ENCODE measurements at regions not wholly inside any gene's neighbourhood (a gene's known extent, or its start where the extent isn't known, plus 50 kb on each side); places are given as distances from the start of the nearest gene placed in this dataset.

DNA sequence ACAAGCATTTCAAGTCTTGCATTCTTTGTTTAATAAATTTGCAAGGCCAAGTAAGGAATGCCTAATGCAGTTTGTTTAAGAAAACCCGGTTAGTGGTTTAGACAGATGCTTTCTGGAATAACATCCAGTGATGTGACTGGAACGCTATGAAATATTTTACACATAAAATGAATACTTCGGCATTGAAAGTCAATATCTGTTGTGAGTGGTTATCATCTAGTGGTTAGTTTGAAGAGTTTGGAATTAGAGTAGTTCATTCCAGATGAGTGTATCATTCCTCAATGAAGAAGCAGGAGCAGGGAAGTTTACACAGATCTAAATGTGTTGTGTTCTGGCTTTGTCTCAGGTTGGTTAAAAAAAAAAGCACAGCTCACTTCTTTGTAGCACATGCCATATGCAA lies 608.0 kb upstream of the PIK3C3 start:
- TF ChIP-seq, protein P1, sequence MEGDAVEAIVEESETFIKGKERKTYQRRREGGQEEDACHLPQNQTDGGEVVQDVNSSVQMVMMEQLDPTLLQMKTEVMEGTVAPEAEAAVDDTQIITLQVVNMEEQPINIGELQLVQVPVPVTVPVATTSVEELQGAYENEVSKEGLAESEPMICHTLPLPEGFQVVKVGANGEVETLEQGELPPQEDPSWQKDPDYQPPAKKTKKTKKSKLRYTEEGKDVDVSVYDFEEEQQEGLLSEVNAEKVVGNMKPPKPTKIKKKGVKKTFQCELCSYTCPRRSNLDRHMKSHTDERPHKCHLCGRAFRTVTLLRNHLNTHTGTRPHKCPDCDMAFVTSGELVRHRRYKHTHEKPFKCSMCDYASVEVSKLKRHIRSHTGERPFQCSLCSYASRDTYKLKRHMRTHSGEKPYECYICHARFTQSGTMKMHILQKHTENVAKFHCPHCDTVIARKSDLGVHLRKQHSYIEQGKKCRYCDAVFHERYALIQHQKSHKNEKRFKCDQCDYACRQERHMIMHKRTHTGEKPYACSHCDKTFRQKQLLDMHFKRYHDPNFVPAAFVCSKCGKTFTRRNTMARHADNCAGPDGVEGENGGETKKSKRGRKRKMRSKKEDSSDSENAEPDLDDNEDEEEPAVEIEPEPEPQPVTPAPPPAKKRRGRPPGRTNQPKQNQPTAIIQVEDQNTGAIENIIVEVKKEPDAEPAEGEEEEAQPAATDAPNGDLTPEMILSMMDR (IDR thresholded peaks at IDR 0.05; ENCODE audit: insufficient read depth, low read length, poor library complexity, severe bottlenecking): no peak
- Histone ChIP-seq H3K27me3 (replicated peaks; ENCODE audit: control insufficient read depth, insufficient read depth, low read length) (no peaks in the 10 kb centered on the region), H3K4me3 (replicated peaks; ENCODE audit: low read depth, low read length) (no peak overlapping the region), H3K36me3 (ENCODE audit: control insufficient read depth, insufficient read depth, low read length) (no peaks in the 10 kb centered on the region)
- DNase-seq (ENCODE audit: extremely low read depth, insufficient read length): no peak

DNA sequence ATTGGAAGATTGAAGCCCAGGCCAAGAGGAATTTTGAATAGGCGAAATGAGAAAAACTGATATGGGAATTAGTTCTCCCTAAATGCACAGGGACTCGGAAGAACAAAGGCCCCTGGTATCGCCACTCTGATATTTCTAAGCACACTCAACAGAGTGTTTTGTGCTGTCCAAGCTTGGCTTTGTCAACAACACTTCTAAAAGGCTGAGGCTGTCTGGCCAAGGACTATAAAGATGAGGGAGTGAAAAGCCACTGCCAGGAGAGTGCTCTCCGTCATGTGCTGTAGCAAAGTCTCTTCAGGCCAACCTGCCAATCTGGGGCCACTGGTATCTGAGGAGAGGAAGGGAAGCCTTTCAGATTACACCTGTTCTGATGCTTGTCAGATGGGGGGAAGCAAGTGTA lies 611.2 kb upstream of the PIK3C3 start:
- DNase-seq (ENCODE audit: extremely low read depth, insufficient read length): no peak
- Histone ChIP-seq H3K36me3 (ENCODE audit: control insufficient read depth, insufficient read depth, low read length) (no peaks in the 10 kb centered on the region), H3K27me3 (replicated peaks; ENCODE audit: control insufficient read depth, insufficient read depth, low read length) (no peaks in the 10 kb centered on the region), H3K4me3 (replicated peaks; ENCODE audit: low read depth, low read length) (no peak overlapping the region)
- TF ChIP-seq, protein P1 (IDR thresholded peaks at IDR 0.05; ENCODE audit: insufficient read depth, low read length, poor library complexity, severe bottlenecking): no peak

DNA sequence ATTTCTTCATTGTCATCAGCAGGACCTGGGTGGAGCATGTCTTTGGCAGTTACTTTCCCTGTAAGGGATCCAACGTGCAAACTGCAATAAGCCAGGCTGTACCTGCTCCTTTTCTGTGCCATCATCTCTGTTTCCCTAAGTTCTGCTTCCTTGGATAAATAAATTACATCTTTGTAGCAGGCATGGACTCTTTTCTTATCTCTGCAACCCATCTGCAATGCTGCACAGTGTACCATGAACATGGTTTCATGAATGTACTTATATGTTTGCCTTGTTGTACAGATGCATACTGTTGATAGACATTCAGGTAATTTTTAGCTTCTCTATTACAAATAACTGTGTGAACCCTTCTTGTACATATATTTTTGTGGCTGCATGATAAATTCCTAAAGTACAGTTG lies 616.7 kb upstream of the PIK3C3 start:
- no peak overlapping the region for H3K4me3 ChIP-seq (replicated peaks; ENCODE audit: low read depth, low read length)
- no peaks in the 10 kb centered on the region for H3K27me3 ChIP-seq (replicated peaks; ENCODE audit: control insufficient read depth, insufficient read depth, low read length)
- H3K36me3 ChIP-seq (ENCODE audit: control insufficient read depth, insufficient read depth, low read length): no peaks in the 10 kb centered on the region
- no peak for DNase-seq (ENCODE audit: extremely low read depth, insufficient read length)
- TF ChIP-seq, protein P1 (IDR thresholded peaks at IDR 0.05; ENCODE audit: insufficient read depth, low read length, poor library complexity, severe bottlenecking): no peak

DNA sequence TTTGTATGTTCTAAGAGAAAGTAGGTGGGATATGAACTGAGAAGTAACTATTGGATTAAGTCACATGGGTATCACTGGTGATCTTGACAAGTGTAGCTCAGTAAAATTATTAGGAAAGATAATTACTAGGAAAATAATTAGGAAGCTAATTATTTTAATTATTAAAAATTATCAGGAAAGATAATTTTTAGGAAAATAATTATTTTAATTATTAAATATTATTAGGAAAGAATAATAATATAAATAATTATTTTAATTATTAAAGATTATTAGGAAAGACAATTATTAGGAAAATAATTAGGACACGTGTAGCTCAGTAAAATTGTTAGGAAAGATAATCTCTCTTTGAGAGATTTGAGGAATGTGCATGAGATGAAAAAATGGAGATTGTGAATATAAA lies 623.4 kb upstream of the PIK3C3 start:
- Histone ChIP-seq H3K4me3 (replicated peaks; ENCODE audit: low read depth, low read length) (no peak overlapping the region), H3K36me3 (ENCODE audit: control insufficient read depth, insufficient read depth, low read length) (no peaks in the 10 kb centered on the region), H3K27me3 (replicated peaks; ENCODE audit: control insufficient read depth, insufficient read depth, low read length) (no peaks in the 10 kb centered on the region)
- TF ChIP-seq, protein P1 (IDR thresholded peaks at IDR 0.05; ENCODE audit: insufficient read depth, low read length, poor library complexity, severe bottlenecking): no peak
- DNase-seq (ENCODE audit: extremely low read depth, insufficient read length): no peak

DNA sequence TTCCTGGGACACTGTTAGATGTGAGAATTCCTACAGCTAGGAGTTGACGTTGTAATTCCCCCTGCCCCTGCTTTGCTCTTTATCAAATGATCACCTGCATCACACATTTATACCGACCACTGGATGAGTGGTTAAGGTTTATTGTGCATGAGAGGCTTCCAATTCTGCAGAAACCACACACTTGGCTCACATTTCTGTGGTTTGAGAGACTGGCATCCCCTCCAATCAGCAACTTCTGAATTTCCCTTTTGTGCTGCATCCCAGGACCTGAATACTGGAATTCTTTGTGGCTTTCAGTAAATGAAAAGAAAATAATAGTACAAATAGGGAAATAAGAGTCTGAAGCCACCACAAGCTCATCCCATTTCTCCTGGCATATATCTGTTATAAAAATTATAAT lies 628.7 kb upstream of the PIK3C3 start:
- DNase-seq (ENCODE audit: extremely low read depth, insufficient read length): no peak
- Histone ChIP-seq H3K27me3 (replicated peaks; ENCODE audit: control insufficient read depth, insufficient read depth, low read length) (no peaks in the 10 kb centered on the region), H3K4me3 (replicated peaks; ENCODE audit: low read depth, low read length) (no peak overlapping the region), H3K36me3 (ENCODE audit: control insufficient read depth, insufficient read depth, low read length) (no peaks in the 10 kb centered on the region)
- TF ChIP-seq, protein P1 (IDR thresholded peaks at IDR 0.05; ENCODE audit: insufficient read depth, low read length, poor library complexity, severe bottlenecking): no peak

DNA sequence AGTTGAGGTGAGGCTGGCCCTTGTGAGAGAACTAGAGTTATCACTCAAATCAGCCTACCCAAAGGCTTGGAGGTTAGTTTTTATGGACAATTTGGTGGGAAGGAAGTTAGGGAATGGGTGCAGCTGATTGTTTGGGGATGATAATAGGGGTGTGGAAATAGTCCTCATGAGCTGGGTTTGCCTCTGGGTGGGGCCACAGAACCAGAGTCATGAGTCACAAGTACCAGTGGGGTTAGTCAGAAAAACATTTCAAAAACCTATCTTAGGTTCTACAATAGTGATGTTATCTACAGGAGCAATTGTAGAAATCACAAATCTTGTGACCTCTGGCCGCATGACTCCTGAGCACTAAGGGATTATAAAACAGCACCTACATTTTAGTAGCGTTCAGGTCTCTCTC lies 630.1 kb upstream of the PIK3C3 start:
- Histone ChIP-seq H3K36me3 (ENCODE audit: control insufficient read depth, insufficient read depth, low read length) (no peaks in the 10 kb centered on the region), H3K4me3 (replicated peaks; ENCODE audit: low read depth, low read length) (no peak overlapping the region), H3K27me3 (replicated peaks; ENCODE audit: control insufficient read depth, insufficient read depth, low read length) (no peaks in the 10 kb centered on the region)
- TF ChIP-seq, protein P1 (IDR thresholded peaks at IDR 0.05; ENCODE audit: insufficient read depth, low read length, poor library complexity, severe bottlenecking): no peak
- DNase-seq (ENCODE audit: extremely low read depth, insufficient read length): no peak

Measured in GM06990 (cell line).